H1 (cell line): ENCODE measurements at regions not wholly inside any gene's neighbourhood (a gene's known extent, or its start where the extent isn't known, plus 50 kb on each side); places are given as distances from the start of the nearest gene placed in this dataset.

Experiments
- CHD7 ChIP-seq: fragments of 300-600 bp; sonication (generic); IDR thresholded peaks from 2 replicates; pipeline ENCODE4 v1.7.1; 2012; ENCODE audit warnings: low read length, moderate library complexity, mild to moderate bottlenecking, inconsistent platforms; ENCODE audit not compliant: insufficient replicate concordance
- JUN ChIP-seq: IDR thresholded peaks from 2 replicates; pipeline ENCODE4 v1.6.1; 2011; ENCODE audit warnings: low read depth, mild to moderate bottlenecking, improper control_type of control experiment, low read length
- KDM1A ChIP-seq: fragments of 200-600, 300-600 bp; sonication (generic); IDR thresholded peaks from 2 replicates; pipeline ENCODE4 v1.7.1; 2016; ENCODE audit warnings: mild to moderate bottlenecking, low read length, borderline replicate concordance
- MAFK ChIP-seq: IDR thresholded peaks from 2 replicates; pipeline ENCODE4 v1.6.1; 2012; ENCODE audit warnings: low read depth, mild to moderate bottlenecking, improper control_type of control experiment, low read length
- SP4 ChIP-seq: IDR thresholded peaks from 2 replicates; pipeline ENCODE4 v1.6.1; 2012; ENCODE audit warnings: low read length, inconsistent platforms
- TAF7 ChIP-seq: optimal IDR thresholded peaks from 2 replicates; pipeline ENCODE3; 2011; ENCODE audit warnings: low read depth, mild to moderate bottlenecking, inconsistent platforms, low read length, moderate library complexity, borderline replicate concordance

GRCh38 chr9:74373348-74373747 is 123.8 kb upstream of the RORB start (continued):
- TF ChIP-seq CHD7 (no peak), KDM1A (no peak), MAFK (no peak), TAF7 (no peak), JUN (no peak), SP4 (no peak)
